Gastrocnemius medialis (tissue), 4 donors: ENCODE measurements at regions not wholly inside any gene's neighbourhood (a gene's known extent, or its start where the extent isn't known, plus 50 kb on each side); places are given as distances from the start of the nearest gene placed in this dataset.

Experiments
- CTCF ChIP-seq, 5 experiments: fragments of 450-650 bp in 3 of 5; fragments of 200-600 bp in 2 of 5; sonication (generic) in 2 of 5; IDR thresholded peaks in 4 of 5; conservative IDR thresholded peaks in 1 of 5; 1 replicate in 4 of 5; 2 replicates in 1 of 5; pipeline ENCODE4 v1.5.1; 2016 to 2019; ENCODE audit warnings: antibody characterized with exemption in 5 of 5, mild to moderate bottlenecking in 3 of 5, moderate library complexity in 3 of 5
- POLR2A ChIP-seq, 2 donors: fragments of 450-650 bp; IDR thresholded peaks; one replicate each; pipeline ENCODE4 v1.6.1; 2017; ENCODE audit warnings: antibody characterized with exemption in 2 of 2, mild to moderate bottlenecking in 2 of 2, moderate library complexity in 2 of 2

- TF ChIP-seq CTCF (IDR thresholded peaks at IDR 0.05 in 4 of 5, conservative IDR thresholded peaks at IDR 0.05 in 1 of 5) (no peak), POLR2A (IDR thresholded peaks at IDR 0.05) (no peak)
Measured at GRCh38 chr6:113317442-113317841, 539.7 kb upstream of the MARCKS start.
